Stomach (tissue), 4 donors: ENCODE measurements at regions not wholly inside any gene's neighbourhood (a gene's known extent, or its start where the extent isn't known, plus 50 kb on each side); places are given as distances from the start of the nearest gene placed in this dataset.

ENCODE experiments used
- CTCF ChIP-seq, 7 experiments: fragments of 450-650 bp in 4 of 7; fragments of 200-600 bp in 3 of 7; sonication (generic) in 3 of 7; IDR thresholded peaks; one replicate each; pipeline ENCODE4 v1.5.1; 2016 to 2019; ENCODE audit warnings: antibody characterized with exemption in 7 of 7, control low read depth in 2 of 7, mild to moderate bottlenecking in 1 of 7
- POLR2A ChIP-seq, 4 donors: fragments of 450-650 bp; IDR thresholded peaks; one replicate each; pipeline ENCODE4 v1.6.1; 2016; ENCODE audit warnings: antibody characterized with exemption in 4 of 4, control low read depth in 2 of 4, mild to moderate bottlenecking in 1 of 4, moderate library complexity in 1 of 4

- TF ChIP-seq CTCF (IDR thresholded peaks at IDR 0.05) (no peak), POLR2A (IDR thresholded peaks at IDR 0.05) (no peak)
Measured at GRCh38 chr21:35254765-35255138, 205.7 kb upstream of the RUNX1 start.
